ENCODE measurements at regions not wholly inside any gene's neighbourhood (a gene's known extent, or its start where the extent isn't known, plus 50 kb on each side); places are given as distances from the start of the nearest gene placed in this dataset.

- no peak for TF ChIP-seq POLR2A (IDR thresholded peaks at IDR 0.05; ENCODE audit: low read length)
- no peak for TF ChIP-seq GATA1 (IDR thresholded peaks at IDR 0.05; ENCODE audit: low read depth, low read length)
Observed at GRCh38 chr18:77711096-77711495, 461.4 kb downstream of the GALR1 start.

Data from erythroblast (primary cell).